ENCODE measurements at regions not wholly inside any gene's neighbourhood (a gene's known extent, or its start where the extent isn't known, plus 50 kb on each side); places are given as distances from the start of the nearest gene placed in this dataset.

GRCh38 chr7:41053820-41054219 lies 649.1 kb downstream of the INHBA start:
- DNase-seq (ENCODE audit: low read depth in 1 of 2, low spot score in 1 of 2), result no peak
- TF ChIP-seq JUND (IDR thresholded peaks at IDR 0.05; ENCODE audit: low read depth), result no peak
- in situ Hi-C loops (cut with HindIII; ENCODE audit: low pct_unique_long_range_greater_than_20kb, low sequenced_read_pairs), result no loop called here

- no peak for DNase-seq (ENCODE audit: low read depth in 1 of 2, low spot score in 1 of 2)
- TF ChIP-seq JUND (IDR thresholded peaks at IDR 0.05; ENCODE audit: low read depth), result no peak
- in situ Hi-C loops (cut with HindIII; ENCODE audit: low pct_unique_long_range_greater_than_20kb, low sequenced_read_pairs), result no loop called here
Measured at GRCh38 chr7:41052736-41053135, 650.2 kb downstream of the INHBA start.

DNA sequence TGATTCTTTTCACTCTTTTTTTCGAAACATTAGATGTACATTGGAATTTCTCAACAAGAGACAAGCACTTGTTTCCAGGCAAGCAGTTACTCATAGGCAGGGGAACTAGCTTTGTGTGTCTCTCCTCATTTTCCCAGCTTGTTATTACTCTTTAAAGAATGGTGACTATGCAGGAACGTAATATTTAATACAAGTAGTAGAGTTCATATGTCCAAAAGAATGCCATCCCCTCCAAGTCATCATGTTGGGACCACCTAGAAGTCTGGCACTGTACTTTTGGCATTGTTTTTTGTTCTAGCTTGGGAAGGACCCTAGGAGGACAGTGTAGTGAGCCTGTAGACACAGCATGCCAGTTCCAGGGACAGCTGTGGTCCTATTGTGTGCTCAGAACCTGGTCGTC lies 650.7 kb downstream of the INHBA start:
- in situ Hi-C loops (cut with HindIII; ENCODE audit: low pct_unique_long_range_greater_than_20kb, low sequenced_read_pairs), result no loop called here
- no peak for DNase-seq (ENCODE audit: low read depth in 1 of 2, low spot score in 1 of 2)
- no peak for TF ChIP-seq JUND (IDR thresholded peaks at IDR 0.05; ENCODE audit: low read depth)

- DNase-seq (ENCODE audit: low read depth in 1 of 2, low spot score in 1 of 2), result no peak
- no peak for TF ChIP-seq JUND (IDR thresholded peaks at IDR 0.05; ENCODE audit: low read depth)
- in situ Hi-C loops (cut with HindIII; ENCODE audit: low pct_unique_long_range_greater_than_20kb, low sequenced_read_pairs), result no loop called here
Measured at GRCh38 chr7:41051535-41051934, 651.4 kb downstream of the INHBA start.

DNA sequence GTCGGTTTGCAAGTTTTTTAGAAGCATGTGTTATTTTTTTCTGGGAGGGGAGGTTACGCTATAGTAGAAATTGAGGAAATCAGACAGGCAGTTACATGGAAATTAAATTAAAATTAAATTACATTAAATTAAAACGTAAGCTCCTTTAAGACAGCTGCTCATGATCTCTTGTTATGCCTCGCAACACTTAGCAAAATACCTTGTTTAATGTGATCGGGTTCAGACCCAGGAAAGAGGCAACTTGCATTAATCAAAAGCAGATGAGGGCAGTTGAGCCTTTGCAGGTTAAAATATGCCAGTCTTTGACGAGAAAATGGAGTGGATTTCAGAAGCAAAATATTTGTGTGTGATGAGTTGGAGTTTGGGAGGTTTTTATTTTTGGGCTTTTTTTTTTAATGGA lies 651.8 kb downstream of the INHBA start:
- DNase-seq (ENCODE audit: low read depth in 1 of 2, low spot score in 1 of 2), result no peak
- in situ Hi-C loops (cut with HindIII; ENCODE audit: low pct_unique_long_range_greater_than_20kb, low sequenced_read_pairs), result no loop called here

DNA sequence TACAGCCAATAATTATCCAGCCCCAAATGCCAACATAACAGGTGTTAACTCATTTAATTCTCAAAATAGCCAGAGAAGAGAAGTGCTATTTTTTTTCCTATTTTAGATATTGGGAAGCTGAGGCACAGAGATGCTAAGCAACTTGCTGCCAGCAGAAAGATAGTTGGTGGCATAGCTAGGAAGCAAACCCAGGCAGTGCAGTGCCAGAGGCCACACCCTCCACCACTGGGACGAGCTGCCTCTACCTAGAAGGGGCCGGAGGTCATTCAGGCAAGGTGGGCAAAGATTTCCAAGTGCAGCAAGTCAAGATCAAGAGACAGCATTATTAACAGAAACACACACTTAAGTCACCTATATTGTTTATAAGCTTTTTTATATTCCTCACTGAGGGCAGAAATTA lies 654.1 kb downstream of the INHBA start:
- DNase-seq (ENCODE audit: low read depth in 1 of 2, low spot score in 1 of 2), result no peak
- in situ Hi-C loops (cut with HindIII; ENCODE audit: low pct_unique_long_range_greater_than_20kb, low sequenced_read_pairs), result no loop called here
- TF ChIP-seq JUND (IDR thresholded peaks at IDR 0.05; ENCODE audit: low read depth), result no peak

More for the DNA sequence above, 651.8 kb downstream of the INHBA start:
- TF ChIP-seq JUND (IDR thresholded peaks at IDR 0.05; ENCODE audit: low read depth), result no peak

GRCh38 chr7:41047789-41048191 lies 655.1 kb downstream of the INHBA start:
- in situ Hi-C loops (cut with HindIII; ENCODE audit: low pct_unique_long_range_greater_than_20kb, low sequenced_read_pairs), result no loop called here
- no peak for DNase-seq (ENCODE audit: low read depth in 1 of 2, low spot score in 1 of 2)
- TF ChIP-seq JUND (IDR thresholded peaks at IDR 0.05; ENCODE audit: low read depth), result no peak

- TF ChIP-seq JUND (IDR thresholded peaks at IDR 0.05; ENCODE audit: low read depth), result no peak
- no peak for DNase-seq (ENCODE audit: low read depth in 1 of 2, low spot score in 1 of 2)
- in situ Hi-C loops (cut with HindIII; ENCODE audit: low pct_unique_long_range_greater_than_20kb, low sequenced_read_pairs), result no loop called here
Measured at GRCh38 chr7:41047211-41047610, 655.7 kb downstream of the INHBA start.

DNA sequence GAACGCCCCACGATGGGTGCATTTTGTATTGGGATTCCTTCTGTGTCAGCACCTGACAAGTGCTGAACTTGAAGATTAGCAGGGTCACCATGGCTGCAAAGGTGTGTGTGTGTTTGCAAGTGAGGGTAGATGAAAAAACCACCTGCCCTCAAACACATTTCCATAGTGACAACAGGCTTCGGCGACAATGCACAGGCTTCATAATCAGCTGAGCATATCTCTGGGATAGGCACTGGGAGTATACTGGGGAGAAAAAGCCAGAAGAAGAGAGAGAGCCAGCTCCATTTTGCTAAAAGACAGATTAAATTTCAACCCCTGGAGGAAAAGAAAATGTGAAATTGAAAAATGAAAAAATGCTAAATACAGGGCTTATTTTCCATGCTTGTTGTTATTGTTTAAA lies 656.1 kb downstream of the INHBA start:
- TF ChIP-seq JUND (IDR thresholded peaks at IDR 0.05; ENCODE audit: low read depth), result no peak
- in situ Hi-C loops (cut with HindIII; ENCODE audit: low pct_unique_long_range_greater_than_20kb, low sequenced_read_pairs), result no loop called here
- no peak for DNase-seq (ENCODE audit: low read depth in 1 of 2, low spot score in 1 of 2)

GRCh38 chr7:41046221-41046761 lies 656.6 kb downstream of the INHBA start:
- no peak for DNase-seq (ENCODE audit: low read depth in 1 of 2, low spot score in 1 of 2)
- TF ChIP-seq JUND (IDR thresholded peaks at IDR 0.05; ENCODE audit: low read depth), result no peak
- in situ Hi-C loops (cut with HindIII; ENCODE audit: low pct_unique_long_range_greater_than_20kb, low sequenced_read_pairs), result no loop called here

DNA sequence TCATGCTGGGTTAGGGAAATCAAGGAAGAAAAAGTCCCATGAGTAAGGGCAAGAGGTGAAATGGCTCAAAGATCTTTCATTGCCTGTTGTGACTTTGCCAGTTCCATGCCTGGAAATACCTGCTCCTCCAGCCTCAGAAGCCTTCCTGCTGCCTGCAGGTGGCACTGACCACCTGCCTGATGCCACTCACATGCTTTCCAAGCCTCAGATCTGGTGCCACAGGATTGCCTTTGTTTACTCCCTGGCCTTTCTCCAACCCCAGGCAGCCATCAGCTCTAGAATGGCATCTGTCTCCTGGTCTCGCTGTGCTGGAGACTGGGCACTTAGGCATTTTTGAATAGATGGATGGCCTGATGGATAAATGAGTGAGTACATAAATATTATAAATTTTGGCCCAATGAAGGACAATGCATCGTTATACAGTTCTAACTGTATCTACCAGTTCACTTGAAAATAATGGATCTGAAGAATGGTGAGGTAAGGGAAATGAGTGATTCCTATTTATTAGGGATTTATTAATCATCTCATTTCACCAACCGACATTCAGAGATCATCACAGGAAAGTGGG lies 657.2 kb downstream of the INHBA start:
- TF ChIP-seq JUND (IDR thresholded peaks at IDR 0.05; ENCODE audit: low read depth), result no peak
- in situ Hi-C loops (cut with HindIII; ENCODE audit: low pct_unique_long_range_greater_than_20kb, low sequenced_read_pairs), result no loop called here
- peak; percentile 65 to 96 for DNase-seq (ENCODE audit: low read depth in 1 of 2, low spot score in 1 of 2)

GRCh38 chr7:41039981-41040380 lies 662.9 kb downstream of the INHBA start:
- TF ChIP-seq JUND (IDR thresholded peaks at IDR 0.05; ENCODE audit: low read depth), result no peak
- in situ Hi-C loops (cut with HindIII; ENCODE audit: low pct_unique_long_range_greater_than_20kb, low sequenced_read_pairs), result no loop called here
- DNase-seq (ENCODE audit: low read depth in 1 of 2, low spot score in 1 of 2), result peak in 1 of 2 experiments; percentile 49

GRCh38 chr7:41039386-41039953 lies 663.4 kb downstream of the INHBA start:
- DNase-seq (ENCODE audit: low read depth in 1 of 2, low spot score in 1 of 2), result no peak
- in situ Hi-C loops (cut with HindIII; ENCODE audit: low pct_unique_long_range_greater_than_20kb, low sequenced_read_pairs), result no loop called here
- TF ChIP-seq JUND (IDR thresholded peaks at IDR 0.05; ENCODE audit: low read depth), result no peak

- TF ChIP-seq JUND (IDR thresholded peaks at IDR 0.05; ENCODE audit: low read depth), result no peak
- no peak for DNase-seq (ENCODE audit: low read depth in 1 of 2, low spot score in 1 of 2)
- in situ Hi-C loops (cut with HindIII; ENCODE audit: low pct_unique_long_range_greater_than_20kb, low sequenced_read_pairs), result no loop called here
Measured at GRCh38 chr7:41038211-41038610, 664.7 kb downstream of the INHBA start.
